ENCODE measurements at regions not wholly inside any gene's neighbourhood (a gene's known extent, or its start where the extent isn't known, plus 50 kb on each side); places are given as distances from the start of the nearest gene placed in this dataset.

- no peak for DNase-seq
Measured at GRCh38 chr10:33396938-33397337, 62.5 kb upstream of the NRP1 start.

DNA sequence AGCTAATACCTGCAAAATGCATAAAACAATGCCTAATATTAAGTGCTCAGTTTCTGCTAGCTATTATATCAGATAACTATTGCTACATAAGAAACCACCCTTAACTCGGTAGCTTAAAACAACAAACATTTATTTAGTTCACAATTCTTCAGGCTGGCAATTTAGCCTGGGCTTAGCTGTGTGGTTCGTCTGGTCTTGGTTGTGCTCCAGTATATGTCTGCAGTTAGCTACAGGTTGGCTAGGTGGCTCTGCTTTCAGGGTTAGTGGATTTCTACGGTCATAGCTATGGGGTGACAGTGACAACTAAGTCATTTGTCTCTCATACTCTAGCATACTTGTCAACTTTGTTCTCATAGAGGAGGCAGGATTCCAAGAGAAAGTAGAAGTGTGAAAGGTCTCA, 61.8 kb upstream of the NRP1 start:
- no peak for DNase-seq

DNA sequence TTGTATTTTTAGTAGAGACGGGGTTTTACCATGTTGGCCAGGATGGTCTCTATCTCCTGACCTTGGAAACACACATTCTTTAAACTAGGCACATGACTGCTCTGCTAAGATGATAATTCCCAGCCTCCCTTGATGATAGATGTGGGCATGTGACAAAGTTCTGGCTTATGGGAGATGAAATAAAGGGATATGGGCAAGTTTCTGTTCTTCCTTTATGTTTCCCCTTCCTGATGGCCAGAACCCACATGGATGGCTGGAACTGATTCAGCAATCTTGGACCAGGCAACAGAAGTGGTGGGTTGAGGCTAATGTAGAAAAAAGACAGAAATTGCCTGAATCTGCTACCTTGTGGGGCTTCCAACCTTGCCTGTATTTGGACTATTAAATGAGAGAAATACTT, 60.7 kb upstream of the NRP1 start:
- no peak for DNase-seq

GRCh38 chr10:33392706-33393105, 58.2 kb upstream of the NRP1 start:
- DNase-seq: no peak

DNA sequence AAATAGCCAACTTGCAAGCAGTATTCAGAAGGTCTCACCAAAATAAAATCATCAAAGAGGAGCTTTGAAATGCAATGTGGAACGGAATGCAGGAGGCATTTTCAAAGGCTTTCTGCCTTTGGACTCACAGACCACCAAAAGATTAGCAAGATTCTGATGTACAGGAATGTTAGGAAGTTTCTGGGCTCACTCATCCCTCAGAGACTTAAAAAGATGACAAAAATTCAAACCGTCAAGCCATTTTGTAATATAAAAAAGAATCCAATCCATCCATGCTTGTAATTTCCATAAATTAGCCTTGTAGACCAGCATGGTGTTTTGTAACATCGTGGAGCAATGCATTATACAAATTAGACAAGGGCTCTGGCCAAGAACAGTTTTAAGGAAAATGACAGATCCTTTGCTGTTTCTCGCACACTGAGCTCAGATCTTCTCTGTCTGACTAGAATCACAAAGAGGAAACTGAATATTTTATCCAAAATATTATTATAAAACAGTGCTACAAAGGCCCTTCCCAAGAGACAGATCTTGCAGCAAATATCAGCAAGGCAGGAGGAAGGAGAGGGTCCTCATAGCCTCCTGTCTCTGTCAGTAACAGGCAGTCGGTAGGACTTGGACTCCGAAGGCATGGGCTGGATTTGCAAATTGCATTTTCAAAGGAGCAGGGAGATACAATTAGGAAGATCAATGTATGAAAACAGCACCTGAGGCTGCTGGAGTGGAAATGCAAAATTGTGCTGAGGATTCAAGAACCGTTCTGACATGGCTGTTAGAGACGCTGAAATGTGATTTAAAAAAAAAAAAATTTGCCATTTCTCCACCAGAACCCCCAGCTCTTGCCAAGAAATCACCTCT, 57.4 kb upstream of the NRP1 start:
- no peak for DNase-seq

DNA sequence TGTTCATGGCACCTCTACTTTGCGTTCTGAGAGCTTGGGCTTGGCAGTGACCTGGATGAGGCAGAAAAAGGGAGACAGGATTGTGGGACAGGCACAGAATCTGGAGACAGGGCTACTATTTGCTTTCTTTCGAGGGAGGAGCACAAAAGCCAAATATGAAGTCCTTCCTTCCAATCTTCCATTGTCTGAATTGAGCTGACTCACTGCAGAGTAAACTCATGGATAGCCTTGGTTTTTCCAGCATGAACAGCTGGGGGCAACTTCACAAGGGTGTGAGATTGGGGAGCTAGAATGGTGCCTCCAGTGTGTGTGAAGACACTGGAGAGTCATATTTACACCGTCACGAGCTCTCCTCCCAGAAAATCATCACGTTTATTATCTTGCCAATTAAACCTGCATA, 55.6 kb upstream of the NRP1 start:
- no peak for DNase-seq

DNA sequence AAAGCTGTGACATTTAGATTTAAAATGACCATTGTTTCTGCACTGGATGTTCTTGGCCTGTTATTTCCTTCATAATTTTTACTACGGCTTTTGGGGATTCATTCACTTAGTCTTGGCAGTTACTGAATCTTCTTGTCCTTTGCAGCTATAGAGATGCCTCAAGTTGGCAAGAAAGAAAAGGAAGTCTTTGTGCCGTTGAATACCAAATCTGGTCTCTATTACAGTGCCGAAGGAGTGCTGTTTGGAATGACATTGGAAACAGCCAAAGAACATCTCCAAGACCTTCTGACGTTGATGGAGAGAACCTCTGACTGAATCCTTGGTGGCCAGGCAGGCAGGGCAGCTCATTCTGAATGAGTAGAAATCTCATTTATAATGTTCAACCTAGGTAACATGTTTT, 54.3 kb upstream of the NRP1 start:
- no peak for DNase-seq

GRCh38 chr10:33388382-33388781, 53.9 kb upstream of the NRP1 start:
- no peak for DNase-seq

GRCh38 chr10:33387720-33388119, 53.3 kb upstream of the NRP1 start:
- DNase-seq: no peak

DNA sequence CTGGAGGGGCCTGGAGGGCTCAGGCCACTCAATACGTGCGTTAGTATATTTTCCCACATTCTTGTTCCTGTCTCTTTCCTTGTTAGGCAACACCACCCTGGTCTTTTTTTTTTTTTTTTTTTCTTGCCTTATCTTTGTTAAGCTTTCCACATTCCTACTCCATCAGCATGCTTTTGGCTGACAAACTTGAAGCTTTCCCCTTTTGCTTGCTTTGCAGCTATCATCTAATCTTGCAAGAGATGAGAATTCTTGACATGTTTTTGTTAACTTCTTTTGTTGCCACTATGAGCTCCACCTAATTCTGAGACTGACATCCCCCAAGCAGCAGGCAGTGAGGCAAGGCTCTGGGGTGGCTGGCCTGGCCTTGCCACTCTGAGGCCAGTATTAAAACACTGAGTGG, 52.5 kb upstream of the NRP1 start:
- DNase-seq: no peak

DNA sequence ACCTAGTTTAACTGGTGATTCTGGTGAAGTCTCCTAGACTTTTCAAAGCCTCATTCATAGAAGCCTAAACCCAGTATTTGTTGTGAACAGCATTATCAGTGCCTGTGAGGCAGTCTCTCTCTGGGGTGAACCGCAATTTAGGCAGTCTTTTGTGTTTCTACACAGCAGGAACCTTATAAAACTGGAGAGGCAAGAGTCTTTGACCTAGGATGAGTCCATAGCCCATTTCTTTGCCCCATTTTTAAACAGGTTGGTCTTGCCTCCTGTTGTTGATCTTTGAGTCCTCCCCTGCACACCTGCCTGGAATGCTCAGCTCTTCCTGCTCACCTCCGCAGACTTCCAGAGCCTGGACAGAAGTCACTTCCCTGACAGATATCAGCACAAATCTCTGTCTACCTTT, 51.2 kb upstream of the NRP1 start:
- DNase-seq: no peak

DNA sequence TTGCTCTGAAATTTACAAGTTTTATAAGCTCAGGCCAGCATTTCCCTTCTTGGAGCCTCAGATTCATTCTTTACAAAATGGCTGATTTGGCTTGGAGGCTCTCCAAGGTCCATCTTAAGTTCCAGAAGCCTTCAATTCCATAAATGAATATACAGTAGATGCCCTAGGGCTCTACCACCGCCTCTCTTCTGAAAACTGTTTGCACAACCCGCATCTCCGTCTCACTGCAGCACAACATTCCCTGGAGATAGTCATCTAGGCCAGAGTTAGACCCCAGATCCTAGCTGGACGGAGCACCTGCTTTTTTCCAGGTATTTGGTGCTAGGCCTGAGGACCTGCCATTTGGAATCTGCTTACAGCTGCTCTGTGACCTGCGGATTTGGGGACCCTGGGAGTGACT, 50.5 kb upstream of the NRP1 start:
- DNase-seq: no peak
